ENCODE measurements at regions not wholly inside any gene's neighbourhood (a gene's known extent, or its start where the extent isn't known, plus 50 kb on each side); places are given as distances from the start of the nearest gene placed in this dataset.
"Not testable (repeated sequence)": the region's sequence is repeated elsewhere in the genome, so short reads cannot be mapped to it uniquely, and the experiment has no call there.

DNA sequence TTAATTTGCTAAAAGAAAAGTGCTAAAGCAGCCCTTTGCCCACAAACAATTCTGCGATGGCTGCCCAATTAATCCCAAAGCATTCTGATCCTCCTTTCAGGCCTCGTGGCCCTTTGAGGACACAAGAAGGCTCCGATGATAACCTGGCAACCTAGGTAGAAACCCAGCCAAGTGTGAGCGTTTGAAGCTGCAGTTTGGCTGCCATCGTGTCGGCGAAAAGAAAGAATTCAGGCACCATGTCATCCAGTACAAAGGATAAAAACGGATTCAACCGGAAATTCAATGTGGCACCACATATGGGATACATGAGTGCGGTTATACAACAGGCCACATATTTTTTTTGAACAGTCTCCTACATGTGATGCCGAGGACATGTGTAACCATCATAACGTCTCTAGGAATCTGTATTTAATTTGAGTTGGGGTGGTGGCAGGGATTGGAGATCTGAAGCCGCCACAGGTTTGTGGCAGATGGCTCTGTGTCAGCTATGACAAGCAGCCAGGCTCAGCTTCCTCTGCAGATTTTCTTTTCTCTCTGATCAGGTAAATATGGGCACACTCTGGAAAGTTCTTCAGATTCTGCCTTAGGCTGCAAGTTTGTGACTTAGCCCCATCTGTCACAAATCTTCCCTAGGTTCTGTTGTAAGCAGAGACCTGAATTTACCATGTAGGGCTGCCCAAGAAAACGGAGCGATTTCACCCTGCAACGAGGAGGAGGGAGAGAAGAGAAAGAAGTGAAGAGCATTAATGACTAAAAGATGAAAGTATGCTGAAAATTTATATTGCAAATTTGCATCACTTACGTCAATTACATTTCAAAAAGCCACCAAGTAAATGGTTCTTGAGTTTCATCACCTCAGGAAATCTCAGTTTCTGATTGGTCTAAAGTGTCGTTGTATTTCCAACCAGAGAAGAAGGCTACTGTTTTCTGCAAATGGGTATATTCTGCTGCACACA is 573.2 kb downstream of the ZEB2 start:
- no peak for DNase-seq

DNA sequence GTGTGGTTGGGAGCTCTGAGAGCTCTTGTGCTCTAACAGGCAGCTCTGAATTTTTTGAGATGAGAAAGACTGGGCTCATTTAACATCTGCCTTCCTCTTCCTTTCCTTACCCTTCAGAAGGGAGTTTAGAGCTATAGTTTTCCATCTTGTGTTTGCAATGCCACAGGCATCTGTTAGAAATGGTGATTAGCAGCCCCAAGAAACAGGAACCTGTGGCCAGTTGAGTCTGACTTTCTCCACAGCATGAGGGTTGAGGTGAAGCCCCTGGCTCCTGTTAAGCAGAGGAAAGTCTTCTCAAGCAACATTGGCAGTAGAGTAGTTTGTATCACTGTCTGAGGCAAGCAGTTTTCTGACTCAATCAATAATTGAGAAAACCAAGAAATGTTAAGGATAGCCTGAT is 577.4 kb downstream of the ZEB2 start:
- no peak for DNase-seq

DNA sequence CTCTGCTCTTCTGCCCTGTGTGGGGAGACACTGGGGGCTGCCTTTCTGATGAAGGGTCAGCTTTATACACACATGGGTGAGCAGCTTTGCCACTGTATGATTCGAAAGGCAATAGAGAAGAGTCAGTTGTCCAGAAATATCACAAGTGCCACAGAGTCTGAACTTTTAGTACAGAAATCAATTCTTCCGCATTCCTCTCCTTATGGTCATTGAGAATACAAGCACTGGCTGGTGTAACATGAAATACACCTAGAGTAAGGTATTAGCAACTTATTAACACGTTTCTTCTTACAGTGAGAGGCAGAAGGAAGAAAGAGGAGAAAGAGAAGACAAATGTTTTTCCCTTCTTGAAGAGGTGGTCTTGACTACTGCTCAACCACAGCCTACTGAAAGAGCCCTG is 579.2 kb downstream of the ZEB2 start:
- DNase-seq = no peak

DNA sequence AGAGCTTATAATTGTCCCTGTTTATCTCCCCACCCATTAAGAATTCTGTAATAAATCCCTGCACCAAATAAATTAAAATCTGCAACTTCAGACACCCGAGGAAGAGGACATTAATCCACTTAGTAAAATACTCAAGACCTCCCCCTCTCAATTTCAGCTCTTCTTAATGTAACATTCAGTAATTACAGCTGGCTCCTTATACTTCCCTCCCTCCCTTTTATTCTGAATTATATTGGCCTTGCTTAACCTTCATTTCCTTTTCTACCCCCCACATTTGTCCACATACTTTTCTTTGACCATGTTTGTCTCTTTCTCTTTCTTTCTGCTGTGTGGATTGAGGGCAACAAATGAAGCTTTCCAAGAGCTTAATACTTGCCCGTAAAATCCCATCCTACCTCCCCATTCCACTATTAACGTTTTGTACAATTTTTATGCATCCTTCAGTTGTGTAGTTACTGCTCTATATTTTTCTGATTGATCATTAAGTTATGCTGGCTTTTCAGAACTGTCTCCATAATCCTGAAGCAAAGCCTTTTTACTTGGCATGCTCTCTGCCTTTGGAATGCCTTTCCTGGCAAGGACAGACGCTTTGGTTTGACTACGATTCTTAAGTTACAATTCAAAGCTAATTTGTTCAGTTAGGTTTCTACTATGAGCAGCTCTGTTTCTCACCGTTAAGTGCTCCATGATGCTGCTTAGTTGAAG is 580.1 kb downstream of the ZEB2 start:
- DNase-seq = no peak

DNA sequence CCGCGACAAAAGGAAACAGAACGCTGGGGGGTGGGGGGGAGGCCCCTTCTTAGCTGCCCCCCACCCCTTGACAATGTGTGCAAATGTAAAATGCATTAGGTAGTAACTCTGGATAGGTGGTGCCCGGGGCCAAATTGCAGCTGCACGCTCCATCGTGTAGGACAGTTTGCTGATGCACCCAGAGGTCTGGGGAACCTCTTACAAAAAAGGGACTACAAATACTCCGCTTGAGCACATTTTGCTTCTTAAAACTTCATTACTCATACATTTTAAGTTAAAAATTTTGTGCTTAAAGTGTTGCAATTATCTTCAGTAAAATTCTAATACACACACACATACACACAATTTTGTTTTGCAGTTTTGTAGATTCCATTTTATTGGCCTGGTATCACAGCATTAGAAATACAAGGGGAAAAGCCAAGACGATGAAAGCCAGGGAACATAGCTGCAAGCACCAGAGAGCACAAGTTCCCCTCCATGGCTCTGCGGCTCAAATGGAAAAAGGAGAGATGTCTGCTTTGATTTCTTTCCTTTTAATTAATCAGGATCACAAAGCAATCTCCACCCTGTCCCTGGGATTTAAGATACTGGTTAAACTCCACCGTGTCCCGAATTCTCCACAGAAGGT is 582.1 kb downstream of the ZEB2 start:
- no peak for DNase-seq

DNA sequence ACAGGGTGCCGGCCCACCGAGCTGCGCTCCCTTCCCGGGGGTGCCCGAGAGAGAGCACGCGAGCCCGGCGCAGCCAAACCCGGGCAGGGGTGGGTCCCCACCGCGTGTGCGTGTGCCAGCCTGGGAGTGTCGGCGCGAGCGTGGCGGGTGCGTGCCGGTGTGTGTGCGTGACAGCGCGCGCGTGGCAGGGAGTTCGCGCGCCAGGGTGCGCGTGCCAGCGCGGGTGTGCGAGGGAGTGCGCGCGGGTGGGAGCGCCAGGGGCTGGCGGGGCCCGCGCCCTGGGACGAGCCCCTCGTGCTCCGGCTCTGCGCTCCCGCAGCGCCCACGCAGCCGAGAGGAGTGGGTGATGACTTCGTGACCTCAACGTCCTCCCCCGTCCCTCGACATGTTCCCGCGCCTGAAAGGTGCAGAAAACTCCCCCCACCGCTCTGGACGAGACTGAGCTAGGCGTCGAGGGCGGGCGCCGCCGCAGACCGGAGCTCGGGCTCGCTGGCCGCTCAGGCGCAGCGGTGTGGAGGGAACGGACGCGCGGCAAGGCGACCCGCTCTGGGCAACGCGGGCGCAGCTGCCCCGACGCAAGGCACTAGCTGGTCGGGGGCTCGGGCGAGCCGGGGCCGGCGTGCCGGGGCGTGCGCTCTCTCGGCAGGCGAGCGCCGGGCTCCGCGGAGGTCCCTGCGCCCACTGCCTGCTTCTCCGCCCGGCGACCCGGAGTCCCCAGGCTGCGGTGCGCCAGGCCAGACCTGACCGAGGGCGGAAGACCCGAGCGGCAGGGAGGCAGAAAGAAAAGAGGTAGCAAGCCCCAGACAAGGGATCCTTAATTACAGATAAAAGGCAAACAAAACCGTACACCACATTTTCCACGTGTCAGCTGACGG is 582.8 kb downstream of the ZEB2 start:
- DNase-seq = no peak

DNA sequence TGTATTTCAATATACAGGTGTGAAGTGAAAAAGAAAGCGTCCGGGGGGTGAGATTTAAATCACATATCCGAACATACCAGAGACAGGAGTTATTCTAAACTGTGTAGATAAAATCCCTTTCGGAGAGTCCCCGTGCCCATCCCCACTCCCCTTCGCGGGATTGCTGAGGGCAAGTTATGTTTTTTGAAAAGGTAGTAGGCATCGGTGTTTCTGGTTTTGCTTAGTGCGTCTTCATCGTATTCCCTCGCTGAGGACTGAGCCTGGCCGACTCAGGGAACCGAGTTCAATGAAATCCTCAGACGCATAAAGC is 583.4 kb downstream of the ZEB2 start:
- DNase-seq = no peak

DNA sequence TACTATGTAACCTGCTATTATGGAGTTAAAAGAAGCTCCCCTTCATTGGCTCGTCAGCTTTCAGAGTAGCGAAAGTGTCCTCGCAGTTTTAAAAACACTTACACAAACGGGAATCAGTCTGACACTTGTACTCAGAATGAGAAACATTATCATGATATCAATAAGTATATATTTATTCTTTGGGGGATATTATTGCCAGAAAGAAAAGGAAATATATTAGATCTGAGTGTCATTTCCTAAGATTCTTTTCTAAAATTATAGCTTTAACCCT is 584.5 kb downstream of the ZEB2 start:
- DNase-seq = no peak

DNA sequence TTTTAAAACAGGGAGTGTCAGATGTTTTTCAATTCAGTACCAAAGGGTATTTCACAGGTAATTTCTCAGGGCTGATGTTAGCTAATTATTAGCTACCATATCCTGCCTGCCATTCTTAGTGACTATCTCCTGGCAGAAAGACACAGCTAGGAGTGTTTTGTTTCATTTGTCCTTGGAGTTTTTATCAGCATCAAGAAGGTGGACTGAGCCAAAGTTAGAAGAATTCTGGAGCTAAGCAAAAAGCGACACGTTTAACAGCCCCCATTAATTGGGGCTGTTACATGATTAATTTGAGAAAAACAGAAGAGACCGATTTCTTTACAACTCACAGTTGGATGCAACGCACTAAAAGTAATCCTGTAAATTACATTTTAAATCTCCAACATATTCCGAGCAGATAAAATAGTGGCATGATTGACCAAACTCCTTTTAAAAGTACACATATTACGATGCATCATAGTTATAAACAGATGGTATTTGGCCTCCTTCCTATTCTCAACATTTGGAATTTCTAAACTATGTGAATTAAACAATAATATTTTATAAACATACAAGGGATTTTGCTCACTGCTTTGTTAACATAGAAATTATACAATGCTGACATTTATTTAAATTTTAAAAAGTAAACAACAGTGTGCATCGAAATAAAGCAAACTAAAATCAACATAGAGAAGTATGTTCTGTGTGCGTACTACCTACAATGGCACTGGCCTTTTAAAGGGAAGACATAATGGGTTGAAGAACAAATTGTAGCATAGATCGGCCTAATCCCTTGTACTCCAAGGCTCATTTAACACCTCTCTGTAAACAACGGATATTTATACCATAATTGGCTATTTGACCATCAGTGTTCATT is 585.1 kb downstream of the ZEB2 start:
- no peak for DNase-seq

DNA sequence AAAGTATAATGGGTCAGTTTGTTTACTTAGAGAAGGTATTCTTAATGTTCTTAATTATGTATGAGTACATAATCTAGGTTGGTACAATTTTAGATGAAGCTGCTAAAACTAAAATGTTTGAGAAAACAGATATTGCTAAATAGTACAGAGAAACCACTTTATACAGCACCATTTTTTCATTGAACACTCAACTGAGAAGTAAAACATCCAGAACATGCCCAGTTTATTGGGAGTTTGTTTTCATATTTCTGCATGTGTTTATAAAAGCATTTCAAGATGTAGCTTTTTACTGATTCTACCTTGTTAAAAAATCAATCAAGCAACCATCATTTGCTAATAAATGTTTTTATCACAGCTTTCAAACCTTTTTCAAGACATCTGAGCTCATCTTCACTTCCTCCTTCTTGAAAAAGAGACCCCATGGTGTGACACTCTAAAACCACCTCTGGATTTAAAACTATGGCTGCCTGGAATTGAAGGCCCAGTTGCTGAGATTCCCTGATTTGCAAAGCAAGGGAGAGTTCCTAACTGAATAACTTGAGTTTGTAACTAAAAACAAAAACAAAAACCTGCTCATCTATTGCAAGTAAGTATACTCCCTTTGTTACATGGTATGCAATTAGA is 585.9 kb downstream of the ZEB2 start:
- DNase-seq = no peak

DNA sequence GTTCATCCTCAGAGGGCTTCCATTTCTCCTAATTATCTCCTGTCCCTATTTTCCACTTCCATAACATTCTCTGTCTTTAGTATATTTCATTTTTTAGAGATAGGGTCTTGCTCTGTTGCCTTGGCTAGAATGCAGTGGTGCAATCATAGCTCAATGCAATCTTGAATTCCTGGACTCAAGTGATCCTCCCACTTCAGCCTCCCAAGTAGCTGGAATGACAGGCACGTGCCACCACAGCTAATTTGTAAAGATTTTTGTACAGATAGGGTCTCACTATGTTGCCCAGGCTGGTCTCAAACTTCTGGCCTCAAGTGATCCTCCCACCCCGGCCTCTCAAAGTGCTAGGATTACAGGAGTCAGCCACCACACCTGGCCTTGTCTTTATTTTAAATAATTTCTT is 589.0 kb downstream of the ZEB2 start:
- DNase-seq = no peak

DNA sequence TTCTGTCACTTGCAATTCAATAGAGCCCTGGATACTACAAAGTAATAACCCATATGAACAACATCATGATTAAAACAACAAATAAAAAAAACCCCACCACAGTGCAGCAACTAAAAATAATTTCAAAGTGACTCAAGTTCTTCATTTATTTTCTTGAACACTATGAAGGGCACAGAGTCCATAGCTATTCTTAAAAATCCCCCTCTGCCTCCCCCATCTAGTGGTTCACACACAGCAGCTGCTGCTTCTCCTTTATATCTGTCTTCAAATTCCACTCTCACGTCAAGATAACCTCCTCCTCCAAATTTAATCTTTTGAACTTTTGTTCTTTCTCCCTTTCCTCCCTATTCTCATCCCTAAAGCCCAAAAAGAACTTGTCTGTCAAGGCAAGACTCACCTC is 591.3 kb downstream of the ZEB2 start:
- no peak for DNase-seq

DNA sequence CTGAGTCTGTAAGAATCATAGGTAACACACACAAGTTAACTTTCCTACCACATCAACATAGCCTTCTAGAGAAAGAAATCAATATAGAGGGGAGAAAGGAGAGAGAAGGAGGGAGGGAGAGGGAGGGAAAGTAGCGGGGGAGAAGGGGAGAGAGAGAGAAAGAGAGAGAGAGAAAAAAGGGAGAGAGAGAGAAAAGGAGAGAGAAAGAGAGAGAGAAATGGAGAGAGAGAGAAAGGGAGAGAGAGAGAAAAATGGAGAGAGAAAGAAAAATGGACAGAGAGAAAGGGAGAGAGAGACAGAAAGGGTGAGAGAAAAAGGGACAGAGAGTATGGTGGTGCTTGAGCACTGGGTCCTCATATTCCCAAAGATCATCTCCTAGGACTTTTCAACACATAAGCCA is 591.7 kb downstream of the ZEB2 start:
- DNase-seq = no peak

DNA sequence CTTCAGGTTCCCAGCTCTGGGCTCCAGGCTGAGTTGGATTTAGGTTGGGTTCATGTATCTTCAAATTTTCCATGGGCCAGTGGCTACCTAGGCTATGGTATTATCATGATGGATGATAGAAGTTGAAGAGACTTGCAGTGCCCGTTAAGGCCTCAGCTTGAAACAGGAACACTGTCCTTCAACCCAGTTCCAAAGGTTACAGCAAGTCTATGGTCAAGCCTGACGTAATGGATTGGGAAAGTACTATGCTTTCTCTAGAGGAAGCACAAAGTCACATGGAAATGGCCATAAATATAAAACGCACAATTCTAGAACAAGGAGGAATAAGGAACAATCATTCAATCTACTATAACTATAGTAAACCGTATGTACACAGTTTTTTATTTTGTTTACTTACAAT is 593.2 kb downstream of the ZEB2 start:
- no peak for DNase-seq

DNA sequence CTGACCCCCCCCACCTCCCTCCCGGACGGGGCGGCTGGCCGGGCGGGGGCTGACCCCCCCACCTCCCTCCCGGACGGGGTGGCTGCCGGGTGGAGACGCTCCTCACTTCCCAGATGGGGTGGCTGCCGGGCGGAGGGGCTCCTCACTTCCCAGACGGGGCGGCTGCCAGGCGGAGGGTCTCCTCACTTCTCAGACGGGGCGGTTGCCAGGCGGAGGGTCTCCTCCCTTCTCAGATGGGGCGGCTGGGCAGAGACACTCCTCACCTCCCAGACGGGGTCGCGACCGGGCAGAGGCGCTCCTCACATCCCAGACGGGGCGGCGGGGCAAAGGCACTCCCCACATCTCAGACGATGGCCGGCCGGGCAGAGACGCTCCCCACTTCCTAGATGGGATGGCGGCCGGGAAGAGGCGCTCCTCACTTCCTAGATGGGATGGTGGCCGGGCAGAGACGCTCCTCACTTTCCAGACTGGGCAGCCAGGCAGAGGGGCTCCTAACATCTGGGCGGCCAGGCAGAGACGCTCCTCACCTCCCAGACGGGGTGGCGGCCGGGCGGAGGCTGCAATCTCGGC is 597.6 kb downstream of the ZEB2 start:
- DNase-seq = not testable (repeated sequence)

DNA sequence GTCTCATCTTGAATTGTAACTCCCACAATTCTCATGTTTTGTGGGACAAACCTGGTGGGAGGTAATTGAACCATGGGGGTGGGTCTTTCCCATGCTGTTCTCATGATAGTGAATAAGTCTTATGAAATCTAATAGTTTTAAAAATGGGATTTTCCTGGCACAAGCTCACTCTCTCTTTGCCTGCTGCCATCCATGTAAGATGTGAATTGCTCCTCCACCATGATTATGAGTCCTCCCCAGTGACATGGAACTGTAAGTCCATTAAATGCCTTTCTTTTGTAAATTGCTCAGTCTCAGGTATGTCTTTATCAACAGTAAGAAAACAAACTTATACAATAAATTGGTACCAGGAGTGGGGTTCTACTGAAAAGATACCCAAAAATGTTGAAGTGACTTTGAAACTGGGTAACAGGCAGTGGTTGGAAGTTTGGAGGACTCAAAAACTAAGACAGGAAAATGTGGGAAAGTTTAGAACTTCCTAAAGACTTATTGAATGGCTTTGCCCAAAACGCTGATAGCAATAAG is 601.4 kb downstream of the ZEB2 start:
- DNase-seq = no peak

DNA sequence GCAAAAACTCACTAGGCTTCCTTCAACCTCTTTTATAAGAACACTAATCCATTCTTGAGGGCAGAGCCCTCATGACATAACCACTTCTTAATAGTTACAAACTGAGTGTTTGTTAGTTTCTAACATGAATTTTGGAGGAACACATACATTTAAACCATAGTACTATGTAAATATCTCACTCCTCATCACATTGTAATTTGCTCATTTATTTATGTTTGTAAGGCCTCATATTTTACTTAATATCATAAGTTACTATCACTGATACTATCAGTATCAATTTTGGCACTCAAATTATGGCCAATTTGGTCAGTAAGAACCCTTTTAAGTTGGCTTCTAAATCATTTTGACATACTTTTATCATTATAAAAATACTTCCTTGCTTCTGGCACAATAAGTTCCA is 603.1 kb downstream of the ZEB2 start:
- DNase-seq = no peak

DNA sequence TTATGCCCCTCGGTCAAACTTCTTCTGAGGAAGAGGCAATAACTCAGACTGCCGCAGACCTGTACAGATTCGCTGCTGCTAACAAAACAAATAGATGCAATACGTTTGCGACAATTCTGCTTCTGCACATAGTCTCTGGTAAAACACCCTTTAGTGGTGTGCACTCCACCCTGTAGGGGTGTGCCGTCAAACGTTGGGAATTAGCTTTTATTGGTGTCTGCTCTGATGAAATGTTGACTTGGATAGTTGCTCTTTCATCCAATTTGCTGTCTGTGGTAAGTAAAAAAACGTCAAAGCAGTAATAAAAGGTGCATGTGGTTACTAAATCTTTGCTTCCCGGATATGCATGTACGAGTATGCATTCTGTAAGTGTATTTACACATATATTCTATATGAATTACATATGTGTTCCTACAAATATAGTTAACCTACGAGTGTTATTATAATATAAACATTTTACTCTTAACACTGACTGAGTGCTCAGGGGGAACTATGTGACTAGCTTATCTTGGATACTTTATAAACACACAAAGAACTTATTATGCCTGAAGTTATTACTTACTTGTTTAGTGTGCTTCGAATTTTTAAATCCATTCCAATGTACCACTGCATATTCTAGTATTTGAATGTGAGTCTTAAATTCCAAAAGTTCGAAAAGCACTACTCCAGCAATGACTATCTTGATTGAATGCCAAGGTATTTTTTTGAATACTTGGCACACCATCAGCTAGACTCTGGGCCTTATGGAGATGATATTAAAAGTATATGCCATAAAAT is 610.2 kb downstream of the ZEB2 start:
- DNase-seq = no peak

DNA sequence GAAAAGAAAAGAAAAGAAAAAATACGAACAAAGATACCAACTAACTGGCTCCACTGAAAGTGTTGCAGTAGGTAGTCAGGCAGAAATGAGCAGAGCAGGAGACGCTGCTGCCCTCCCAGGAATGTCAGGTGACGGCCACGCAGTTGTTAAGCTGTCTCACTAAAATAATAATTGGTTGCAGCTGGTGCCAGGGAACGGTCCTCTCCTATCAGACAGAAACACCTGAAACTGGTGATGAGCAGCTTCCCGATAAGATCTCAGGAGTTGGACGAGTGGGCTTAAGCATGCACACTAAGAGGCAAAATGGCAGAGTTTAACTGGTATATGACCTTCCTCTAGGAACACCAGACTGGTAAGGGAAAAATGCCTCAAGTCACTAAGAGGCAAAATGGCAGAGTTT is 611.1 kb downstream of the ZEB2 start:
- DNase-seq = no peak

DNA sequence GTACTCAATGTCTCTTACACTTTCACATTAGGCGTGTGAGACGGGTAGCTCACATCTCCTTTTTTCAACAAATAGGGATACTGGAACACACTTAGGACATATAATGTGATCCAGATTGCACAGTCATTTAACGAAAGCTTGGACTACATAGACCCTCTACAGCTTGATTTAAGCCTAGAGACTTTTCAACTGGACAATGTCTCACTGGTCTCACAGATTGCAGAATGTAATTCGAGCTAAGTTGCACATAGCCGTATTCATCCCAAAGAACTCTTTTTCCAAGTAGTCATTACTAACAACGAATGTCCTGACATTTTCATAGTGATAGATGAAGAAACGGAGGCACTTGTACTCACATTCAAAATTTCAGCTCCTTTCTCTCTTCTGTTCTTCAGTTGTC is 612.1 kb downstream of the ZEB2 start:
- no peak for DNase-seq
